A549 (cell line): ENCODE measurements at regions not wholly inside any gene's neighbourhood (a gene's known extent, or its start where the extent isn't known, plus 50 kb on each side); places are given as distances from the start of the nearest gene placed in this dataset.

Experiments used
- ATAC-seq, 2 experiments: fragments of 200-7000 bp in 1 of 2; fragments of >200 bp in 1 of 2; cut with Nextera tagmentation in 1 of 2; cut with Tn5 transposase in 1 of 2; 3 replicates each; pipeline versions ENCODE4 v1.8.0 to v1.9.1; 2018 to 2020; ENCODE audit warnings: mild to moderate bottlenecking in 1 of 2, moderate library complexity in 1 of 2
- CTCF ChIA-PET: fragments of 300-600 bp; sonication (Branson Sonifier 250); formaldehyde crosslinking; extraction: SDS; loops from one replicate; lab custom pipeline; 2021; ENCODE audit warnings: antibody characterized with exemption, inconsistent platforms; lab: Yijun Ruan, JAX
- POLR2A ChIA-PET: fragments of 350-600 bp; formaldehyde crosslinking; extraction: SDS; loops from one replicate; lab custom pipeline; 2021; ENCODE audit warnings: antibody characterized with exemption, inconsistent platforms; lab: Yijun Ruan, JAX
- DNase-seq, 2 experiments: peaks; one replicate each; pipeline versions ENCODE4 v3.0.0 to v3.0.0-alpha.2; 2011 to 2016; ENCODE audit warnings: low read depth in 1 of 2, low spot score in 1 of 2
- FAIRE-seq: peaks from 2 replicates; lab custom pipeline; 2011; peaks lifted over from hg19 to GRCh38; lab: Jason Lieb, UNC
- H3K27ac ChIP-seq, 2 experiments: fragments of >200 bp; sonication (Bioruptor Twin); formaldehyde crosslinking; 3 replicates each; pipeline ENCODE4 v1.5.1; 2016 to 2017
- H3K4me1 ChIP-seq: fragments of >200 bp; sonication (Bioruptor Twin); formaldehyde crosslinking; 3 replicates; pipeline ENCODE4 v1.6.1; 2016
- H3K4me2 ChIP-seq: fragments of >200 bp; sonication (Bioruptor Twin); formaldehyde crosslinking; 3 replicates; pipeline ENCODE4 v1.6.1; 2016
- H3K4me3 ChIP-seq: fragments of >200 bp; sonication (Bioruptor Twin); formaldehyde crosslinking; 3 replicates; pipeline ENCODE4 v1.5.1; 2016
- H3K9me3 ChIP-seq: fragments of >200 bp; sonication (Bioruptor Twin); formaldehyde crosslinking; 3 replicates; pipeline ENCODE4 v1.6.1; 2016
- BHLHE40 ChIP-seq: IDR thresholded peaks from 2 replicates; pipeline ENCODE4 v1.6.1; 2012; ENCODE audit warnings: low read depth, low read length, inconsistent platforms
- CBX2 ChIP-seq: fragments of 200-600 bp; sonication (generic); IDR thresholded peaks from 2 replicates; pipeline ENCODE4 v1.6.1; 2016; ENCODE audit warnings: low read depth, mild to moderate bottlenecking, borderline replicate concordance
- CBX8 ChIP-seq: fragments of 200-600 bp; sonication (generic); IDR thresholded peaks from 2 replicates; pipeline ENCODE4 v1.6.1; 2016
- CHD2 ChIP-seq: fragments of 150-350 bp; IDR thresholded peaks from 2 replicates; pipeline ENCODE4 v1.6.1; 2014; ENCODE audit warnings: low read length; ENCODE audit not compliant: partially characterized antibody
- CTCF ChIP-seq: fragments of >200 bp; sonication (Bioruptor Twin); formaldehyde crosslinking; IDR thresholded peaks from 3 replicates; pipeline ENCODE4 v1.5.1; 2016
- EHF ChIP-seq: fragments of 250-450 bp; sonication (Bioruptor Pico); IDR thresholded peaks from 2 replicates; pipeline ENCODE4 v1.5.0; 2020; ENCODE audit warnings: mild to moderate bottlenecking
- EHMT2 ChIP-seq: fragments of 200-600 bp; sonication (generic); IDR thresholded peaks from 2 replicates; pipeline ENCODE4 v1.6.1; 2016; ENCODE audit warnings: antibody characterized with exemption, low read depth, mild to moderate bottlenecking, moderate library complexity
- ELK1 ChIP-seq: fragments of 150-350 bp; IDR thresholded peaks from 2 replicates; pipeline ENCODE4 v1.6.1; 2014; ENCODE audit warnings: low read depth, mild to moderate bottlenecking, low read length
- FOSL2 ChIP-seq, 2 experiments: fragments of 450-650 bp in 1 of 2; fragments of >200 bp in 1 of 2; sonication (Bioruptor Twin) in 1 of 2; formaldehyde crosslinking; IDR thresholded peaks; 2 replicates each; pipeline versions ENCODE4 v1.5.0 to v1.6.1; 2016 to 2020; ENCODE audit warnings: mild to moderate bottlenecking in 1 of 2, moderate library complexity in 1 of 2
- GATA3 ChIP-seq: IDR thresholded peaks from 2 replicates; pipeline ENCODE4 v1.6.1; 2012; ENCODE audit warnings: borderline replicate concordance
- HOXA7 ChIP-seq: fragments of 250-450 bp; sonication (Bioruptor Pico); IDR thresholded peaks from 2 replicates; pipeline ENCODE4 v1.5.0; 2020; ENCODE audit warnings: mild to moderate bottlenecking, moderate library complexity
- HOXB13 ChIP-seq: fragments of 250-450 bp; sonication (Bioruptor Pico); IDR thresholded peaks from 2 replicates; pipeline ENCODE4 v1.5.0; 2020; ENCODE audit warnings: low read depth, mild to moderate bottlenecking, moderate library complexity
- JUN ChIP-seq, 2 experiments: fragments of >200 bp; sonication (Bioruptor Twin); formaldehyde crosslinking; IDR thresholded peaks; 2 replicates in 1 of 2; 3 replicates in 1 of 2; pipeline ENCODE4 v1.6.1; 2016 to 2017
- JUNB ChIP-seq: fragments of >200 bp; sonication (Bioruptor Twin); formaldehyde crosslinking; IDR thresholded peaks from 2 replicates; pipeline ENCODE4 v1.6.1; 2016
- KDM5A ChIP-seq: fragments of 200-600 bp; sonication (generic); IDR thresholded peaks from 2 replicates; pipeline ENCODE4 v1.6.1; 2016; ENCODE audit warnings: antibody characterized with exemption, mild to moderate bottlenecking
- MYC ChIP-seq: IDR thresholded peaks from 2 replicates; pipeline ENCODE4 v1.6.1; 2012; ENCODE audit warnings: mild to moderate bottlenecking, inconsistent platforms, low read length, improper control_type of control experiment, borderline replicate concordance
- NFE2L2 ChIP-seq: fragments of 150-350 bp; conservative IDR thresholded peaks from 2 replicates; pipeline ENCODE4 v1.6.1; 2014; ENCODE audit warnings: low read length
- NR3C1 ChIP-seq: fragments of >200 bp; sonication (Bioruptor Twin); formaldehyde crosslinking; IDR thresholded peaks from 3 replicates; pipeline ENCODE4 v1.6.1; 2017
- POLR2A ChIP-seq: IDR thresholded peaks from 2 replicates; pipeline ENCODE4 v1.6.1; 2012; ENCODE audit warnings: mild to moderate bottlenecking, low read length
- POLR2AphosphoS2 ChIP-seq: conservative IDR thresholded peaks from 2 replicates; pipeline ENCODE4 v1.6.1; 2012; ENCODE audit warnings: low read length, improper control_type of control experiment, inconsistent platforms
- RCOR1 ChIP-seq: fragments of 150-350 bp; IDR thresholded peaks from 2 replicates; pipeline ENCODE4 v1.6.1; 2014; ENCODE audit warnings: antibody characterized with exemption, low read length, low read depth
- REST ChIP-seq: fragments of 200-600 bp; sonication (generic); IDR thresholded peaks from 2 replicates; pipeline ENCODE4 v1.6.1; 2016; ENCODE audit warnings: antibody characterized with exemption, mild to moderate bottlenecking, moderate library complexity
- RFX5 ChIP-seq: fragments of 450-650 bp; IDR thresholded peaks from 2 replicates; pipeline ENCODE4 v1.7.1; 2014; ENCODE audit warnings: antibody characterized with exemption, mild to moderate bottlenecking, moderate library complexity
- RNF2 ChIP-seq: fragments of 200-600 bp; sonication (generic); IDR thresholded peaks from 2 replicates; pipeline ENCODE4 v1.6.1; 2016; ENCODE audit warnings: low read depth, mild to moderate bottlenecking, antibody characterized with exemption, moderate library complexity, borderline replicate concordance
- SMC3 ChIP-seq: fragments of >200 bp; sonication (Bioruptor Twin); formaldehyde crosslinking; IDR thresholded peaks from 3 replicates; pipeline ENCODE4 v1.6.1; 2018; ENCODE audit warnings: inconsistent platforms
- SREBF2 ChIP-seq: fragments of 450-650 bp; IDR thresholded peaks from 2 replicates; pipeline ENCODE4 v1.6.1; 2014; ENCODE audit warnings: mild to moderate bottlenecking, moderate library complexity
- TP53 ChIP-seq: fragments of 250-450 bp; sonication (Bioruptor Pico); IDR thresholded peaks from 2 replicates; pipeline ENCODE4 v1.5.0; 2021; ENCODE audit warnings: mild to moderate bottlenecking, moderate library complexity
- USF2 ChIP-seq: fragments of 450-650 bp; IDR thresholded peaks from 2 replicates; pipeline ENCODE4 v1.6.1; 2014; ENCODE audit warnings: antibody characterized with exemption
- ZSCAN20 ChIP-seq: fragments of 250-450 bp; sonication (Bioruptor Pico); IDR thresholded peaks from 2 replicates; pipeline ENCODE4 v1.8.0; 2022; ENCODE audit warnings: mild to moderate bottlenecking, moderate library complexity
- WGBS: methylation state at CpG from one replicate; pipeline ENCODE4 v1.1.6; 2017; ENCODE audit errors: missing lambda C conversion rate; 5-methylcytosine and 5-hydroxymethylcytosine counted together

- Histone ChIP-seq H3K4me2 (no peak overlapping the region), H3K4me3 (no peak overlapping the region), H3K9me3 (no peaks in the 10 kb centered on the region), H3K27ac (no peak overlapping the region), H3K4me1 (no peaks in the 10 kb centered on the region)
- ChIA-PET CTCF (no interaction called here), POLR2A (no interaction called here)
- TF ChIP-seq CBX2 (no peak), POLR2A (no peak), RCOR1 (no peak), JUN (IDR thresholded peaks at IDR 0.05) (no peak), ELK1 (no peak), KDM5A (no peak), EHF (CRISPR knock-in tag) (no peak), MYC (no peak), NFE2L2 (no peak), RNF2 (no peak), USF2 (no peak), SREBF2 (no peak), ZSCAN20 (no peak), SMC3 (no peak), TP53 (no peak)
- FAIRE-seq, result no peak
- ATAC-seq, result no peak
- 48% methylated on average over 7 of the region's 8 CpGs for WGBS
- DNase-seq, result no peak
Measured at GRCh38 chr2:239734436-239735005, 290.6 kb downstream of the NDUFA10 start.

GRCh38 chr2:239732666-239733010, 292.5 kb downstream of the NDUFA10 start:
- no peak for DNase-seq
- CTCF ChIA-PET, result no interaction called here
- H3K4me2 ChIP-seq, result no peak overlapping the region
- no peak for FAIRE-seq
- no peak overlapping the region for H3K4me3 ChIP-seq
- no peaks in the 10 kb centered on the region for H3K4me1 ChIP-seq
- no peaks in the 10 kb centered on the region for H3K9me3 ChIP-seq
- ATAC-seq, result no peak
- POLR2A ChIA-PET, result no interaction called here
- no peak overlapping the region for H3K27ac ChIP-seq
- TF ChIP-seq JUN (IDR thresholded peaks at IDR 0.05) (no peak), HOXA7 (CRISPR knock-in tag) (no peak), HOXB13 (CRISPR knock-in tag) (no peak), ZSCAN20 (no peak), CBX2 (no peak), FOSL2 (IDR thresholded peaks at IDR 0.05) (no peak), FOSL2 (CRISPR knock-in tag; IDR thresholded peaks at IDR 0.05) (no peak), TP53 (no peak), CBX8 (no peak), RFX5 (no peak), GATA3 (no peak), NFE2L2 (no peak), NR3C1 (no peak), REST (no peak), CHD2 (no peak), KDM5A (no peak), BHLHE40 (no peak), EHMT2 (no peak), POLR2AphosphoS2 (no peak), CTCF (no peak), JUNB (no peak)
- 16% methylated on average over 4 of the region's 6 CpGs for WGBS
